ENCODE measurements at regions not wholly inside any gene's neighbourhood (a gene's known extent, or its start where the extent isn't known, plus 50 kb on each side); places are given as distances from the start of the nearest gene placed in this dataset.

GRCh38 chr12:124428792-124429281, 133.9 kb downstream of the RFLNA start:
- no peak for TF ChIP-seq CTCF (IDR thresholded peaks at IDR 0.05; ENCODE audit: insufficient read depth, low read length)
- TF ChIP-seq POLR2AphosphoS5 (IDR thresholded peaks at IDR 0.05; ENCODE audit: low read depth) = no peak

All from HL-60 (cell line).